OCI-M2 (cell line): ENCODE measurements at regions not wholly inside any gene's neighbourhood (a gene's known extent, or its start where the extent isn't known, plus 50 kb on each side); places are given as distances from the start of the nearest gene placed in this dataset.
"Not testable (repeated sequence)": the region's sequence is repeated elsewhere in the genome, so short reads cannot be mapped to it uniquely, and the experiment has no call there.

Experiments used
- DNase-seq: peaks from one replicate; lab custom pipeline; 2025; ENCODE audit not compliant: unreplicated experiment; lab: John Stamatoyannopoulos, UW

DNA sequence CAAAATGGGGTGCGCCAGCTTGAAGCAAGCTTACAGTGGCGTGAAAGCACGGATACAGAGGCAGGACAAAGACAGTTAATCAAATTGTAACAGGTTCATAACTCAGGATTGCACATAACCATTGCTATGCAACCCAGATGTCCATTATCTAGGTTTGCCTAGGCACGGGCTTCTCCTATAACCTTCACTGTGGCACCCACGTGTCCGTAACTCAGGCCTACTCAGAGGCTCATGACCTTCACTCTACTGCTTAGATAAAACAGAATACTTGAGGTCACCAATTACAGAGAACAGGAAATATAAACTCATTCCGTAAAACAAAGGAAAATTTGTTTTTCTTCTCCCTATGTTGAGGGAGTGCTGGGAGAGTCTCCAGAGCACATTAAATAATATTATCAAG lies 1585.9 kb upstream of the PRMT6 start:
- DNase-seq = not testable (repeated sequence)

- DNase-seq = no peak
Measured at GRCh38 chr1:105483436-105483835, 1573.0 kb upstream of the PRMT6 start.

- DNase-seq = no peak
Measured at GRCh38 chr1:105485207-105485606, 1571.3 kb upstream of the PRMT6 start.

DNA sequence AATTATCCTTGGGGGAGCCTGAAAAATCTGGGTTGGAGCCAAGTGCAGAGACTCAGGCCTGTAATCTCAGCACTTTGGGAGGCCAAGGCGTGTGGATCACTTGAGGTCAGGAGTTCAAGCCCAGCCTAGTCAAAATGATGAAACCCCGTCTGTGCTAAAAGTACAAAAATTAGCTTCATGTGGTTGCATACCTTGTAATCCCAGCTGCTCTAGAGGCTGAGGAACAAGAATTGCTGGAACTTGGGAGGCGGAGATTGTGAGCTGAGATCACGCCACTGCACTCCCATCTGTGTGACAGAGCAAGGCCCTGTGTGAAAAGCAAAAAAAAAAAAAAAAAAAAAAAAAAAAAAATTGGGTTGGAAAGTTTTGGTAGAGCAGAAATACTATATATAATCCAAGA lies 1563.6 kb upstream of the PRMT6 start:
- DNase-seq = no peak

GRCh38 chr1:105516068-105516467 lies 1540.4 kb upstream of the PRMT6 start:
- DNase-seq = no peak

DNA sequence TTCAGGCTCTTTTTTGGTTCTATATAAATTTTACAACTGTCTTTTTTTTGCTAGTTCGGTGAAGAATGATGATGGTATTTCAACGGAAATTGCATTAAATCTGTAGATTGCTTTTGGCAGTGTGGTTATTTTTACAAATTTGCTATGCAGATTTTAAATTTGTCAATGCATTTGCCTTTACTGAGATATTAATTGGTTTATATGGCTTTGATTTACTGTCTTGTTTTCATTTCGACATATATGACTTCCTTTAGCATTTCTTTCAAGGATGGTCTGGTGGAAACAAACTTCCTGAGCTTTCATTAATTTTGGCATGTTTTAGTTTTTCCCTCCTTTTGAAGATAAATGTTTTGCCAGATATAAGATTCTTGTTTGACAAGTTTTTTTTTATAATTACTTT lies 1522.5 kb upstream of the PRMT6 start:
- DNase-seq = no peak

DNA sequence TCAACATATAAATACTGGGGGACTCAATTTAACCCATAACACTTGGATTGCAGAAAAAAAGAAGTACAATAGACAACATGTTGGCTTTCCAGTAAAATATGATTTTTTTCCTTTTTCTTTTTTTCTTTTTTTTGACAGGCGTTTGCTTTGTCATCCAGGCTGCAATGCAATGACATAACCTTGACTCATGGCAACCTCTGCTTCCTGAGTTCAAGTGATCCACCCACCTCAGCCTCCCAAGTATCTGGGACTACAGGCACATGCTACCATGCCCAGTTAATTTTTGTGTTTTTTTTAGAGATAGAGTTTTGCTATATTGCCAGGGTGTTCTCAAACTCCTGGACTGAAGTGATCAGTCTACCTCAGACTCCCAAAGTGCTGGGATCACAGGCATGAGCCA lies 1512.0 kb upstream of the PRMT6 start:
- no peak for DNase-seq

DNA sequence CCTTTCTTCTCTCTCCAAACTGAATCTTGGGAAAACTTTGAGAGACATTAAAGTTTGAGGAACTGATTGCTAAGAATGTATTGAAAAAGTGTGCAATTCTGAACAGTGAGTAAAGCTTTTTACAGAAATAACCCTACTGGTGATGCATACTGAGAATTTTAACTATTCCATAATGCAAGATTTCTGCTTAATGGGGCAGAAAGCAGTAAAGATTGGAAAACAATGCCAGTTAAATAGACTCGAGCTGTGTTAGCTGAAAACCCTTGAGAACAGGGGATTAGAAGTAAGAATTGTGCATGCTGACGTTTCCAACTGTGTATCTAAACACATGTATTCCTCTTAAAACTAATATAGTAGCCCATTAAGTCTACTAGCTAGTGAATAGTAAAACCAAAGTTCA lies 1500.2 kb upstream of the PRMT6 start:
- DNase-seq = no peak

DNA sequence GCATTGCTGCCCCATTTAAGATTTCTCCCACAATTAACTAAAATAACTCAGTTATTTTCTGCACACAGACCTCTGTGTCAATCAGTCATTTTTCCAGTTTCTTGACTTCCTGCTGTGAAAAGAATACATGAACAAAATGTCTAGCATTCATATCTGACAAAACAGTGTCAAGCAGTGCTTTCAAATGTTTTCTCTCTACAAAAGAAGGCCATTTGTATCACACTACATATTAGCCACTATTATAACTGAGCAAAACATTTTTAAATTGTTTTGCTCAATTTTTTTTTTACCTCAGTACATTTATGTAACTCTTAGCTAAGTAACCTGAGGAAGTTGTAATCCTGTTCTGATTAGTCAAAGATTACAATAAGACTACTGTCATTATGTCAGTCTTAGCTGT lies 1498.5 kb upstream of the PRMT6 start:
- DNase-seq = no peak

DNA sequence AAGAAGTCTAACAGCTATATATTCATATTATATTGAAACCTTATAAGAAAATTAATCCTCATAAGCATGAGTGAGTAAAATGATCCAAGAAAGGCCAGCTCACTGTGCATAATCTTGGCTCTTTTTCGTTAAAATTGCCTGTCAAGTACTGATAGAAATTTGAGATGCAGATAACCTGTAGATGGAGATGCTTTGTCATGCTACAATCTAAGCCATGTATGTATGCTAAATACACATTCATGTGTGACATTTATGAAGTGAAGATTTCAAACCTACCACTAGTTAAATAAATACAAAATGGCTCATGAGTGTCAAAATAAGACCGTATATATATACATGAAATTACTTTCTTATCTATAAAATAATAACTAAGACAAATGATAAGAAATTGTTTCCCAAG lies 1491.5 kb upstream of the PRMT6 start:
- DNase-seq = no peak

DNA sequence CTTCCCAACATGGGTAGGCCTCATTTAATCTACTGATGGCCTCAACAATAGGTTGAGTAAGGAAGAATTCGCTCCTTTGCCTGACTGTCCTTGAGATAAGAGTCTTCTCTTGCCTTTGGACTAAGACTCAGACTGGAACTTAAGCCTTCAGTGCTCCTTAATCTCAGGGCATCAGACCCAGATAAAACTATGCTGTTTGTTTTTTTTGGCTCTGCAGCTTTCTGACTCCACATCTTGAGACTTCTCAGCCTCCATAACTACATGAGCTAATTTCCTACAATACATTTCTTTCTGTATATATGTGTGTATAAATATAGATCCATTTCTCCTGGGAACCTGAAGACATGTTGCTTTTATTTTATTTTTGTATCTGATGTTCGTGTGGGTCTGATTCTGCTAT lies 1470.7 kb upstream of the PRMT6 start:
- DNase-seq = no peak

GRCh38 chr1:105591681-105592080 lies 1464.8 kb upstream of the PRMT6 start:
- DNase-seq = no peak

- DNase-seq = no peak
Measured at GRCh38 chr1:105608713-105609112, 1447.8 kb upstream of the PRMT6 start.

DNA sequence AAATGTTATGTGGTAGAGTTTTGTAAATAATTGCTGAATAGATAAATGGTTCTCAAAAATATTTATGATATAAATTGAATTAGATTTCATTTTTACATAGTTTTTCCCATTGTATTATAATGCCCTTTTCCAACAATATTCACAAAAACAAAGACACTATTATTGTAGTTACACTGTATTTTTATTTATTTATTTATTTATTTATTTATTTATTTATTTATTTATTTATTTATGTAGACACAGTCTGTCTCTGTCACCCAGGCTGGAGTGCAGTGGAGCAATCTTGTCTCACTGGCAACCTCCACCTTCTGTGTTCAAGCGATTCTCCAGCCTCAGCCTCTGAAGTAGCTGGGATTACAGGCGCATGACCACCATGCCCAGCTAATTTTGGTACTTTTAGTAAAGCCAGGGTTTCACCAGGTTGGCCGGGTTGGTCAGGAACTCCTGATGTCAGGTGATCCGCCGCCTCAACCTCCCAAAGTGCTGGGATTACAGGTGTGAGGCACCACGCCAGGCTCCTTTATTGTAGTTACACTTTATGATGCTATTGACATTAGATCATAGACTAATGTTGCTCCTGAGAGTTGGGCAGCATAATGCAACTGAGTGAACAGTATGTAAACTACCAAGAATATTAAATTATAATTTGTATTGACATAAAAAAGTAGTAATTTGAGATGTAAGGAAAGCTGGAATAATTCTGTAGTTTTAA lies 1430.0 kb upstream of the PRMT6 start:
- no peak for DNase-seq

DNA sequence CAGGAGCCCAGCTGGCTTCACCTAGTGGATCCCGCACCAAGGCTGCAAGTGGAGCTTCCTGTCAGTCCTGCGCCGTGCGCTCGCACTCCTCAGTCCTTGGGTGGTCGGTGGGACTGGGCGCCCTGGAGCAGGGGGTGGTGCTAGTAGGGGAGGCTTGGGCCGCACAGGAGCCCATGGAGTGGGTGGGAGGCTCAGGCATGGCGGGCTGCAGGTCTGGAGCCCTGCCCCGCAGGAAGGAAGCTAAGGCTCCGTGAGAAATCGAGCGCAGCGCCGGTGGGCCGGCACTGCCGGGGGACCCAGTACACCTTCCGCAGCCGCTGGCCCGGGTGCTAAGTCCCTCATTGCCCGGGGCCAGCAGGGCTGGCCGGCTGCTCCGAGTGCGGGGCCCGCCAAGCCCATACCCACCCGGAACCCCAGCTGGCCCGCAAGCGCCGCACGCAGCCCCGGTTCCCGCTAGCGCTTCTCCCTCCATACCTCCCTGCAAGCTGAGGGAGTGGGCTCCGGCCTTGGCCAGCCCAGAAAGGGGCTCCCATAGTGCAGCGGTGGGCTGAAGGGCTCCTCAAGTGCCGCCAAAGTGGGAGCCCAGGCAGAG lies 1425.2 kb upstream of the PRMT6 start:
- not testable (repeated sequence) for DNase-seq

DNA sequence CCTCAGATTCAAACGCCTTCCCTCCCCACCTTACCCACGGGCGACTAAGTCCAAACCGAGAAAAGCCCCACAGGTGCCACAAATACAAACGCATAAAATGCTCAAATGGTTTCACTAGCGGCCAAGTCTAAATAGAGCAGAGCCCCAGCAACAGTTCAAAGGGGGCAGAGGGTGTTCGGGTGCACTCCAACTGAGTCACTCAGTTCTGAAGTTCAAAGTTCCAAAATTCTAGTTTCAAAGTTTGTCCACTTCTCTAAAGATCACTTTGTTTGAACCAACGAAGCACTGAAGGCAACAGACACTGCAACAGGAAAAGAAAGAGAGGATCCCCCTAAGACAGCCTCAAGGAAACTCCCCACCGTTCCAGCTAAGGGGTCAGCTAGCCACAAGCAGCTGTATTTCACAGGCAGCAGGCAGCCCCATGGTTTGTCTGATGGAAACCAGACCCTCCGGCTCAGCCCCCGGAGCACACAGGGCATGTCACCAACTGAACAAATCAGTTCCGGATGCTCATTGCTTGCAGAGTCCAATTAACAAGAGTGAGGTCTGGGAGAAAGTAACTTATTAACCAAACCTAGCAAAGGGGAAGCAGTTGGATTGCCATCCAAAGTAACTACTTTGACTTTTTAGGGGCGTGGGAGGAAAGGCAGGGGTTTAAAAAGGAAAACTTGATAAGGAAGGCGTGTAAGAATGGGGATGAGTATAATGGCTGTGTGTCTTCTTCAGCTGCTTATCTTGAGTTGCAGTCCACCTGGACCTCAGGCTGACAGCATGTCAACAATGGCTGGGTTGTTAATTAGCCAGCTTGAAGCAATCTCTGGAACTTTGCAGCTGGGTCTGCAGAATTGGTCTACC lies 1423.9 kb upstream of the PRMT6 start:
- DNase-seq = no peak

GRCh38 chr1:105636052-105636451 lies 1420.4 kb upstream of the PRMT6 start:
- no peak for DNase-seq

- no peak for DNase-seq
Measured at GRCh38 chr1:105641407-105641806, 1415.1 kb upstream of the PRMT6 start.

DNA sequence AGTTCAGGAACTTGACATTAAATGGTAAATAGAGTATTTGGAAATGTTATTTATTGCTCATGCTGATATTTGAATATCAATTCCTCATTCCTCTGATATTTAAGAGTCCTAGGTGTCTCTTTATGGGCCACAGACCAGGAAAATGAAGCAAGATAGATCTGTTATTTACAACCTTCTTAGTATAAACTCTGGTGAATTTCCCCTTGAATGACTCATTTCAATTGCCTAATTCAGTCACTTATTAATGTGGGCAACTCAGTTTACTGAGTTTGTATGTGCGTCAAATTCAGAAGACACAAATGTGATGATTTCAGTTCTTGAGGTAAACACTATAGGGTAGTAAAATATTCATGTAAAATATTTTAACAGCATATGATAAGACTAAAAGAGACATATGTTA lies 1404.4 kb upstream of the PRMT6 start:
- DNase-seq = no peak

DNA sequence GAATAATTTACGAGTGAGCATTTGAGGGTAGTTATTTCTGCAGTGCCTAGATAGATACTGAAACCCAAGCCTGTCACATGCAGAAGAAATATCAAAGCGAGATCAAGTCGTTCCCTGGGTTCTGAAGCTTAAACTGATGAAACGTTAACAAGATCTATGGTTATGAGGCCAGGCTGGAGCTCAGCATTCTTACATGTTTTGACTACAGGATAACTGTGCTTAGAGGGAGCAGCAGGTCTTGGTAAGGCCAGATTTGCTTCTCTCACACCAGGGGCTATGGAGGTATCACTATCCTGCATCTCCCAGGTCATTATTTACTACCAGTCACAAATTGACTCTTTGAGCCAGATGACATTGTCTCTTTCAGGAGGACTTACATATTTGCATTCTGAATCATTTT lies 1401.4 kb upstream of the PRMT6 start:
- no peak for DNase-seq

- no peak for DNase-seq
Measured at GRCh38 chr1:105664495-105664894, 1392.0 kb upstream of the PRMT6 start.

DNA sequence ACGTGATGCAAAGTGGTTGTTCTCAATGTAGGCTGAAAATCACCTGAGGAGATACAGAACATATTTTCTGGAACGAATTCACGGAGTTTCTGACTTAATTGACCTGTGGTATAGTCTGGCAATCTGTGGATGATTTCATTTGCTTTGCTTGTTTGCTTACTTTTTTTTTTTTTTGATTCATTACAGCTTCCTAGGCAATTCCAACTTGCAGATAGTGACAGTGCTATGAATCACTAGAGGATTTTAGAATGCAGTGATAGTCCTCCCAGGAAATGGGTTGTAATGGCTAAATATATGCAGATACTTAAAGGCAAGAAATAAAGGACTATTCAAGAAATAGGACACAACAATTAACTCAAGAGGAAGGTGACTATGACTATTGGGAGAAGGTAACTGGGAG lies 1378.1 kb upstream of the PRMT6 start:
- no peak for DNase-seq
